ENCODE measurements at regions not wholly inside any gene's neighbourhood (a gene's known extent, or its start where the extent isn't known, plus 50 kb on each side); places are given as distances from the start of the nearest gene placed in this dataset.

DNA sequence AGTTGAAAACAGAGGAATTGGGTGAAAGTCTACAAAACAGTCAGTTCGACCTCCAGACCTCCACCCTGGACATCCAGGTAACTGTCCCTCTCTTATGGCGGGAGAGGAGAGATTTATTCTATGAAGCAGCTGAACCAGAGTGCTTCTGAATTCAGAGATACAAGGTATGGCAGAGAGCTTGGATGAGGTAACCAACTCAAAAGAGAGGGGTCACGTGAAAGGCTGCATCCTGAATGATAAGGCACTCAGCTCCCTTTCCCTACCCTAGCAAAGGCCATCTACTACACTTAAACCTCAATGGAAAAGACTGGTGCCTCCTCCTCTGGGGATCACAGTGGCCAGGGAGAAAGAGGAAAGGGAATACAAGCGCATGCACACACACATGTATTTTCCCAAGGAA, 88.4 kb upstream of the KCNA3 start:
- intact Hi-C loops (cut with micrococcal nuclease) = no loop called here
- no peak overlapping the region for H3K4me3 Mint-ChIP-seq
- CTCF ChIA-PET = interaction anchor here (1.2 to 6.8 kb wide), 4 partner anchors 19 to 145 kb away, joined by 3 to 158 read pairs (median 88); no protein-coding TSS in a partner anchor
- no peak overlapping the region for H3K27ac Mint-ChIP-seq
- H3K4me1 Mint-ChIP-seq (ENCODE audit: low read depth) = peaks cover 2% of the 10 kb centered on the region
- no peaks in the 10 kb centered on the region for H3K36me3 Mint-ChIP-seq (ENCODE audit: low read depth)
- no peak for DNase-seq
- H3K27me3 Mint-ChIP-seq (ENCODE audit: low read depth) = peaks cover 2% of the 10 kb centered on the region
- H3K9me3 Mint-ChIP-seq = no peaks in the 10 kb centered on the region

DNA sequence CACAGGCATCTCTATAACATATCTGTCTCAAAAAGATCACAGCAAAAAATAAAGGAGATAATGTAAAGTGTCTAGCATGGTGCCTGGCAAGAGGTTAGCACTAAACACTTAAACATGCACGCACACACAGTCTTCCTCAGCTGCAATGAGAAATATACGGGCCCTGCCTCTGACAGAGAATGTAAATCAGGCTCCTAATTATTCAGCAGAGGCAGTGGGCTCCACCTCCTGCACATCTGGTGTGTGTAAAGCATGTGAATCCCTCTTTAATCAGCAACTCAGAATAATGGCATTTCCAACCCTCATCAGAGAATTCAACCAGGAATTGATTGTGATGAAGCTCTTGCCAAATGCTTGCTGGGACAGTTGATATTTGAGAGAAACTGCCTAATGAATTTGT, 85.6 kb upstream of the KCNA3 start:
- intact Hi-C loops (cut with micrococcal nuclease) = no loop called here
- no peaks in the 10 kb centered on the region for H3K36me3 Mint-ChIP-seq (ENCODE audit: low read depth)

DNA sequence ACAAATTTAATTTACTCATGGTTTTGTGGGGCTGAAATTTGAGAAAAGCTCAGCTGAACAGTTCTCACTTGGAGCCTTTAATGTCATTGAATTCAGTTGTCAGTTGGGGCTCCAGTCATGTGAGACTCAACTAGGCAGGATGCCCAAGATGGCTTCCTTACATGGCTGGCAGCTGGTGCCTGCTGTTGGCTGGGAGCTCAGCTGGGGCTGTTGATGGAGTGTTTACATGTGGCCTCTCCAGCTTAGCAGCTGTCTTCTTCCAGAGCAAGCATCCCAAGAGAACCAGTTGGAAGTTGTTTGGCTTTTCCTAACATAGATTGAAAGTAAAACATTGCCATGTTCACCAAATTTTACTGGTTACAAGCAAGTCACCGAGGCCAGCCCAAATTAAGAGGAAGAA, 81.8 kb upstream of the KCNA3 start:
- Mint-ChIP-seq H3K4me3 (no peak overlapping the region), H3K27me3 (ENCODE audit: low read depth) (no peaks in the 10 kb centered on the region), H3K27ac (no peak overlapping the region), H3K9me3 (no peaks in the 10 kb centered on the region), H3K36me3 (ENCODE audit: low read depth) (no peaks in the 10 kb centered on the region), H3K4me1 (ENCODE audit: low read depth) (no peaks in the 10 kb centered on the region)
- CTCF ChIA-PET = interaction anchor here (0.6 to 2.6 kb wide), 3 partner anchors 9 to 127 kb away, joined by 3 to 13 read pairs (median 6); no protein-coding TSS in a partner anchor
- intact Hi-C loops (cut with micrococcal nuclease) = no loop called here
- no peak for DNase-seq

More for the DNA sequence above, 85.6 kb upstream of the KCNA3 start:
- Mint-ChIP-seq H3K4me3 (no peak overlapping the region), H3K27ac (no peak overlapping the region), H3K9me3 (no peaks in the 10 kb centered on the region), H3K27me3 (ENCODE audit: low read depth) (no peaks in the 10 kb centered on the region), H3K4me1 (ENCODE audit: low read depth) (no peaks in the 10 kb centered on the region)
- DNase-seq = no peak
- CTCF ChIA-PET = interaction anchor here (0.6 to 2.3 kb wide), 2 partner anchors 99 to 141 kb away, joined by 5 to 8 read pairs; no protein-coding TSS in a partner anchor

DNA sequence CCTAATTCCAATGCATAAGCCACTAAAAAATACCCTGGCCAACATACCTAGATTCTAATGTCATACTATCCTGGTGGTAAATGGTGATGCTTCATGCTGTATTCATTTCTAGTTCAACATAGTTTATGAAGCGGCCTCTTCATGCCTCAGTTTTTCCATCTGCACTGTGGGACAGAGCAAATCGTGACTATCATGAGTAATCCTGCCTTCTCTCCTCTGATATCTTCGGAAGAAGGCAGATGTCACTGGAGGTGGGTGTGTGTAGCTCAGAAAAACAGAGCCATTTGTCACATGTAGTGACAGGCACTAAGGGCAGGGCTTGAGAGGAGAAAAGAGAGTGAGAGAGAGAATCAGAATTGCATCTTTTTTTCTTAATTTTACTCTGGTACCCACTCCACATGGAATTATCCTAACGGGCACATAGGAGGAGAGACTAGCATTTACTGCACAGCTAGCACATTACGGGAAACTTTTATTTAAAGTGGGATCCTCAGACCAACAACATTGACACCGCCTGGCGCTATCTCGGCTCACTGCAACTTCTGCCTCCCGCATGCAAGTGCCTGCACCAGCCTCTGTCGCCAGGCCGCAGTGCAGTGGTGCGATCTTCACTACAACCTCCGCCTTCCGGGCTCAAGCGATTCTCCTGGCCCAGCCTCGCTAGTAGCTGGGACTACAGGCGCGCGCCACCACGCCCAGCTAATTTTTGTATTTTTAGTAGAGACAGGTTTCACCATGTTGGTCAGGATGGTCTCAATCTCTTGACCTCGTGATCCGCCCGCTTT, 78.4 kb upstream of the KCNA3 start:
- H3K27ac Mint-ChIP-seq = no peak overlapping the region
- H3K4me3 Mint-ChIP-seq = no peak overlapping the region
- no peaks in the 10 kb centered on the region for H3K27me3 Mint-ChIP-seq (ENCODE audit: low read depth)
- H3K36me3 Mint-ChIP-seq (ENCODE audit: low read depth) = no peaks in the 10 kb centered on the region
- intact Hi-C loops (cut with micrococcal nuclease) = no loop called here
- DNase-seq = no peak
- no peaks in the 10 kb centered on the region for H3K9me3 Mint-ChIP-seq
- CTCF ChIA-PET = no interaction called here
- H3K4me1 Mint-ChIP-seq (ENCODE audit: low read depth) = no peaks in the 10 kb centered on the region

DNA sequence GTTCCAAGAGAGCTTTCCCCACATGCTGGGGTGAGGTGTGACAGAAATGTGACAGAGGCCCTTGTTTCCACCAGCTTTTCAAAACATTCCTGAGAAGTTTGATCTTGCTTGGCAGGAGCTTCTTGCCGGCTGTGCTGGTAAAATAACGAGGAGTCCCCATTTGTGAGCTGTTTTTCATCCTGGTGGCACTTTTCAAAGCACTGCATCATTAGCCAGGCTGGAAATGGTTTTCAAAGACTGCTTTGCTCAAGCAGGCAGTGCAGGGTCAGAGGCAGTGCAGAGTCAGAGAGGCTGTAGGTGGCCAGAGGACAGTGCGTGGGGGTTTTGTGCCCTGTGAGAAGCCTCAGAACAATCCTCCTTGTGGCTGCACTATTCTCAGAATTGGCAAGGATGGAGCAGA, 75.8 kb upstream of the KCNA3 start:
- Mint-ChIP-seq H3K9me3 (no peaks in the 10 kb centered on the region), H3K27me3 (ENCODE audit: low read depth) (no peaks in the 10 kb centered on the region), H3K4me3 (no peak overlapping the region), H3K27ac (no peak overlapping the region), H3K36me3 (ENCODE audit: low read depth) (no peaks in the 10 kb centered on the region), H3K4me1 (ENCODE audit: low read depth) (no peaks in the 10 kb centered on the region)
- intact Hi-C loops (cut with micrococcal nuclease) = no loop called here
- no peak for DNase-seq
- CTCF ChIA-PET = interaction anchor here (0.5 to 3.0 kb wide), 2 partner anchors 15 to 1166 kb away, joined by 3 to 11 read pairs; no protein-coding TSS in a partner anchor

DNA sequence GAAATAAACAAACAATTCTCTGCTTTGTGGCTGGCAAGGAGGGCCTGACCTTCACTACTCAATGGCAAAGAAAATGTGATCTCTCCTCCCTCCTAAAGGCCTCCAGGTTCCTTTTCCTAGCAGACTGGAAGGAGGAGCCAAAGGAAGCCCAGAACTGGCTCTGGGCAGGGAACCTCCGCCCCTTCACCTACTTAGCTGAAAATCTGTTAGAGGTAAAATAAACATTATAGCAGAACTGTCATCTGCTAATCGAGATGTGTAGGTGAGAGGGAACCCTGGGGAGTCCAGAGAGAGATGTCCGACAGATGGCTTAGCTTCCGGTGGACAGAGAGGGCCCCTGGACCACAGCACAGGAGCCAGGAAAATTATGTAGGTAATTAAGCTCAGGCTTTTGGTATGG, 75.2 kb upstream of the KCNA3 start:
- no peak for DNase-seq
- Mint-ChIP-seq H3K4me1 (ENCODE audit: low read depth) (no peaks in the 10 kb centered on the region), H3K36me3 (ENCODE audit: low read depth) (no peaks in the 10 kb centered on the region), H3K27me3 (ENCODE audit: low read depth) (peaks cover 4% of the 10 kb centered on the region), H3K4me3 (no peak overlapping the region), H3K9me3 (no peaks in the 10 kb centered on the region), H3K27ac (no peak overlapping the region)
- intact Hi-C loops (cut with micrococcal nuclease) = no loop called here
- CTCF ChIA-PET = interaction anchor here (0.5 to 3.0 kb wide), 2 partner anchors 16 to 1166 kb away, joined by 3 to 11 read pairs; no protein-coding TSS in a partner anchor

DNA sequence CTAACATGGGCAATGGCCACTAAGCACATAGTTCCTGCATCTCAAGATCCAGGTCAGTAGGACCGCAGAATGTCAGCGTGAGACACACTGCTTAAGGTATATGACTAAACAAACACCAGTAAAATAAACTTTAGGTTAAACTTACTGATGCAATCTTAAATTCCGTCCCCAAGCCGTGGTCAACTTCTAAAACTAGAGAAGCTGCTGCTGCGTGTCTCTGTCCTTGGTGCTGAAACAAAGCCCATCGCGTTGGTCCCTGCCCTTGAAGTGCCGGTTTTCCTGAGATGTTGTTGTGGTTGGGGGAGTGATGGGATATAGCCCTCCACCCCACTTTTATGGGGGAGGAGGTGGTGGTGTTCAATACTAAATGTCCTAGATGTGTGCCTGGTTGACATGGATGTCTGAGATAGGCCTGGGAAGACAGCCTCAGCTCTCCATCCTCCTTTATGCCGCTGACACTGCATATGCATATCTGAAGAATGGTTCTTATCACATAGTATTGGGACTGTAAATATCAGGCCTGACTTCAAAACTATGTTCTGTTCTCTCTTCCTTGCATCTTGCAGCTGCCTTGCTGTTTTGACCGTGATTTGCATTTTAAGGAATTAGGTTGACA, 72.0 kb upstream of the KCNA3 start:
- Mint-ChIP-seq H3K4me3 (no peak overlapping the region), H3K27me3 (ENCODE audit: low read depth) (peaks cover 6% of the 10 kb centered on the region), H3K9me3 (no peaks in the 10 kb centered on the region), H3K36me3 (ENCODE audit: low read depth) (no peaks in the 10 kb centered on the region), H3K4me1 (ENCODE audit: low read depth) (no peaks in the 10 kb centered on the region), H3K27ac (no peak overlapping the region)
- CTCF ChIA-PET = no interaction called here
- intact Hi-C loops (cut with micrococcal nuclease) = loop anchor here (2.0 kb wide), 1 partner anchor 590 kb away; no protein-coding TSS in a partner anchor
- peak; percentile 77 for DNase-seq

DNA sequence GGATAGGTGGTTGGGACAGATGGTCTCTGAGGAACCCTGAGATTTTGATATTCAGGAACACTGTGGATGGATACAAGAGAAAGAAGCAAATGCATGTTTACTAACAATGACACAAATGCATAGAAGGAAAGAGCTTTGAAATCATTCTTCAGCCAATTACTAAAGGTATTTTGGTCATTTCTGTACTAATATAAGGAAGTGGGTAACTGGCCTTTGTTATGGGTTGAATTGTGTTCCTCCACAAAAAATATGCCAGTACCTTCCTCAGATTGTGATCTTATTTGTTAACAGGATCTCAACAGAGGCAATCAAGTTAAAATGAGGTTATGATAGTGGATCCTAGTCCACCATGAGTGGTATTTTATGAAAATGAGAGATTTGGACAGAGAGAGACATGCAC, 68.7 kb upstream of the KCNA3 start:
- no peaks in the 10 kb centered on the region for H3K9me3 Mint-ChIP-seq
- H3K4me3 Mint-ChIP-seq = no peak overlapping the region
- peaks cover 6% of the 10 kb centered on the region for H3K27me3 Mint-ChIP-seq (ENCODE audit: low read depth)
- DNase-seq = no peak
- no peaks in the 10 kb centered on the region for H3K4me1 Mint-ChIP-seq (ENCODE audit: low read depth)
- CTCF ChIA-PET = no interaction called here
- no peak overlapping the region for H3K27ac Mint-ChIP-seq
- intact Hi-C loops (cut with micrococcal nuclease) = no loop called here
- no peaks in the 10 kb centered on the region for H3K36me3 Mint-ChIP-seq (ENCODE audit: low read depth)

DNA sequence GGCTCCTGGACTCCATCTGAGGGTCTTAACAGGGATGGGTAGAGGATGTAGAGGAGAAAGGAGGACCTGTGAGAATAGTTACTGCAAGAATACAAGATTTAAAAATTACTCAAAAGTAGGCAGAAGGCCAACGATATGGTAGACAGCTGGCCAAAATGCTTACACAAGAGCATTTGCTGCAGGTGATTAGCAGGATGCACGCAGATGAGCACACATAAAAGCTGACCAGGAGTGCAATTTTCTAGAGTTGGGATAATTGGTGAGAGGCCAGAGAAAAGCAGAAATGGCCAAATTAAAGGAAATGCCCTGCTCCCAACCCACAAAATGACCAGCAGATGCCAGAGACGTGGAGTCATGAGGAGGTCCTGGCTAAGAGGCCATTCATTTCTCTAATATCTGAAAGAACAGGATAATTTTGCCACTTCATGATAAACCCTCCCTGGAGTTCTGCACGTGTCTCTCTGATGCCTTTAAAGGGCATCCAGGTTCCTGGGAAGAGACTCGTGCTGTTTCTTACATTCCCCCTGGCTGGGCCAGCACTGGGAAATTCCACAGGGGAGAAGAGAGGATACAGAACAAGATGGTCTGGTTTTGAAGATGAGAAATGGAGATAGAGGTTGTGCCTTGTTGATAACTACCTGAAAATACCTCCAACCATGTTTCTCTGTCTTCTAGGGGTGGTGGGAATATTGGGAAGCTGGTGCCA, 62.3 kb upstream of the KCNA3 start:
- CTCF ChIA-PET = interaction anchor here (1.4 kb wide), 1 partner anchor 114 kb away, joined by 3 read pairs; no protein-coding TSS in a partner anchor
- H3K9me3 Mint-ChIP-seq = no peaks in the 10 kb centered on the region
- H3K36me3 Mint-ChIP-seq (ENCODE audit: low read depth) = no peaks in the 10 kb centered on the region
- DNase-seq = no peak
- intact Hi-C loops (cut with micrococcal nuclease) = no loop called here
- no peak overlapping the region for H3K27ac Mint-ChIP-seq
- H3K27me3 Mint-ChIP-seq (ENCODE audit: low read depth) = no peaks in the 10 kb centered on the region
- no peak overlapping the region for H3K4me3 Mint-ChIP-seq
- H3K4me1 Mint-ChIP-seq (ENCODE audit: low read depth) = no peaks in the 10 kb centered on the region

DNA sequence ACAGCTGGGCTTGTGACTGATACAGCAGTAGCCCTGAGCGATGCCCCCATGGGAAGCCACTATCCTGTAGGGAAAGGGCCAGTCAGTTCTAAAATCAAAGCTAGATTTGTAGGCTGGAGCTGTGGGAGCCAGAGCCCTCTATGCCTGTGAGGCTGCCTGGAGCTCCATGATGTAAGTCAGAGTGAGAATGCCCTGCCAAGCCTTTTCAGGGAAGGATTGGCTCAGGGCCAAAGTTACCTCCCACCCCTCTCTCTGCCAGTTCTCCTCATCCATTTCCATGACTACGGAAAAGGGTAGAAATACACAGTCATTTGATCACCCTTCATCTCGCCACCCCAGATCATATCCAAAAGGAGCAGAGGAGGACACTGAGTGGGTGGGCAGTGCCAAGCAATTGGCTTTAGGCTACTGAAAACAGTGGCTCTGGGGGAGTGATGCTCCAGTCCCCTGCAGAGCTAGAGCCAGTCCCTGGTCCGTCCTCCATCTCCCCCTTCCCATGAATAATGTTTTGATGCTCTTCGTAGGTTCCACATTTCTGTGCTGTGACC, 59.5 kb upstream of the KCNA3 start:
- no peaks in the 10 kb centered on the region for H3K36me3 Mint-ChIP-seq (ENCODE audit: low read depth)
- no peaks in the 10 kb centered on the region for H3K27me3 Mint-ChIP-seq (ENCODE audit: low read depth)
- DNase-seq = no peak
- intact Hi-C loops (cut with micrococcal nuclease) = no loop called here
- H3K4me1 Mint-ChIP-seq (ENCODE audit: low read depth) = no peaks in the 10 kb centered on the region
- no peak overlapping the region for H3K4me3 Mint-ChIP-seq
- H3K9me3 Mint-ChIP-seq = no peaks in the 10 kb centered on the region
- H3K27ac Mint-ChIP-seq = no peak overlapping the region
- CTCF ChIA-PET = interaction anchor here (2.3 kb wide), 1 partner anchor 32 kb away, joined by 10 read pairs; no protein-coding TSS in a partner anchor

DNA sequence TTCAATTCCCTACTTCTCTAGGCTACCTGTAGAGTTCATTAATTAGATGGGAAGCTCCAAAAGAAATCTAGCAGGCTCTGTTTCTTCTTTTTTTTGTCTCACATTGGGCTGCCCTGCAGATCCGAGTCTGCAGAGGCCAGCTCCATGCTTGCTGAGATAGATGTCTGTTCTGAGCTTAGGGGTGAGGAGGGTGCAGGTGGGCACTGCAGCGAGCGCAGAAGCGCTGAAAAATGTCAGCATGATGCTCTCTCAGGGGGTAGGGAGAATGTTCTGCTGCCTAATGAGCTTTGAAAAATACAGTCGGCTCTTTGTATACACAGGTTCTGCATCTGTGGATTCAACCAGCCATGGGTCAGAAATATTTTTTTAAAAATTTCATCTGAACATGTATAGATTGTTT, 56.8 kb upstream of the KCNA3 start:
- H3K4me3 Mint-ChIP-seq = no peak overlapping the region
- CTCF ChIA-PET = interaction anchor here (1.0 to 3.8 kb wide), 2 partner anchors 34 to 236 kb away, joined by 3 to 12 read pairs; no protein-coding TSS in a partner anchor
- H3K36me3 Mint-ChIP-seq (ENCODE audit: low read depth) = no peaks in the 10 kb centered on the region
- no peak for DNase-seq
- H3K4me1 Mint-ChIP-seq (ENCODE audit: low read depth) = peaks cover 24% of the 10 kb centered on the region
- no peaks in the 10 kb centered on the region for H3K9me3 Mint-ChIP-seq
- H3K27ac Mint-ChIP-seq = no peak overlapping the region
- no peaks in the 10 kb centered on the region for H3K27me3 Mint-ChIP-seq (ENCODE audit: low read depth)
- intact Hi-C loops (cut with micrococcal nuclease) = no loop called here
